Suprapubic skin (tissue), 4 donors: ENCODE measurements at regions not wholly inside any gene's neighbourhood (a gene's known extent, or its start where the extent isn't known, plus 50 kb on each side); places are given as distances from the start of the nearest gene placed in this dataset.

Experiments used
- DNase-seq, 2 donors: peaks; one replicate each; pipeline ENCODE4 v3.0.0-alpha.2; 2019; ENCODE audit warnings: low spot score in 2 of 2
- H3K27ac ChIP-seq: fragments of 200-600 bp; sonication (generic); one replicate; pipeline ENCODE4 v1.5.1; 2019
- H3K27me3 ChIP-seq: fragments of 200-600 bp; sonication (generic); one replicate; pipeline ENCODE4 v1.5.1; 2019
- H3K36me3 ChIP-seq: fragments of 200-600 bp; sonication (generic); one replicate; pipeline ENCODE4 v1.5.1; 2019
- H3K4me1 ChIP-seq: fragments of 200-600 bp; sonication (generic); one replicate; pipeline ENCODE4 v1.5.1; 2019
- H3K4me3 ChIP-seq: fragments of 200-600 bp; sonication (generic); one replicate; pipeline ENCODE4 v1.5.1; 2019; ENCODE audit warnings: mild to moderate bottlenecking
- H3K9me3 ChIP-seq: fragments of 200-600 bp; sonication (generic); one replicate; pipeline ENCODE4 v1.5.1; 2019
- CTCF ChIP-seq, 2 donors: fragments of 200-600 bp in 1 of 2; fragments of 450-650 bp in 1 of 2; sonication (generic) in 1 of 2; IDR thresholded peaks; one replicate each; pipeline ENCODE4 v1.5.1; 2016 to 2019; ENCODE audit warnings: antibody characterized with exemption in 2 of 2, mild to moderate bottlenecking in 1 of 2, moderate library complexity in 1 of 2
- EP300 ChIP-seq: sonication (generic); formaldehyde crosslinking; IDR thresholded peaks from one replicate; pipeline ENCODE4 v1.6.1; 2017; ENCODE audit warnings: antibody characterized with exemption
- POLR2A ChIP-seq, 2 donors: fragments of 450-650 bp; IDR thresholded peaks; one replicate each; pipeline ENCODE4 v1.6.1; 2017; ENCODE audit warnings: antibody characterized with exemption in 2 of 2, mild to moderate bottlenecking in 2 of 2, moderate library complexity in 2 of 2
- POLR2AphosphoS5 ChIP-seq, 3 donors: sonication (generic); formaldehyde crosslinking; IDR thresholded peaks; one replicate each; pipeline ENCODE4 v1.6.1; 2017; ENCODE audit warnings: antibody characterized with exemption in 3 of 3
- WGBS: methylation state at CpG from one replicate; pipeline ENCODE4 v1.1.5; 2018; 5-methylcytosine and 5-hydroxymethylcytosine counted together

GRCh38 chr11:26777372-26777808 lies 55.5 kb upstream of the SLC5A12 start:
- no peak overlapping the region for H3K27ac ChIP-seq
- no peak overlapping the region for H3K4me3 ChIP-seq
- no peak for DNase-seq
- H3K9me3 ChIP-seq, result no peaks in the 10 kb centered on the region
- no peaks in the 10 kb centered on the region for H3K36me3 ChIP-seq
- no peaks in the 10 kb centered on the region for H3K27me3 ChIP-seq
- H3K4me1 ChIP-seq, result no peaks in the 10 kb centered on the region
- TF ChIP-seq CTCF (IDR thresholded peaks at IDR 0.05), result no peak
- no peak for TF ChIP-seq POLR2AphosphoS5 (IDR thresholded peaks at IDR 0.05)
- no peak for TF ChIP-seq POLR2A (IDR thresholded peaks at IDR 0.05)
- TF ChIP-seq EP300, result no peak
- 63% methylated on average over 5 of the region's 5 CpGs for WGBS

- Histone ChIP-seq H3K36me3 (no peaks in the 10 kb centered on the region), H3K4me3 (no peak overlapping the region), H3K27ac (no peak overlapping the region), H3K4me1 (no peaks in the 10 kb centered on the region), H3K9me3 (no peaks in the 10 kb centered on the region), H3K27me3 (no peaks in the 10 kb centered on the region)
- DNase-seq, result no peak
- TF ChIP-seq POLR2AphosphoS5 (IDR thresholded peaks at IDR 0.05), result no peak
- no peak for TF ChIP-seq CTCF (IDR thresholded peaks at IDR 0.05)
- TF ChIP-seq POLR2A (IDR thresholded peaks at IDR 0.05), result no peak
- 63% methylated on average over 8 of the region's 8 CpGs for WGBS
Observed at GRCh38 chr11:26778000-26778757, 56.3 kb upstream of the SLC5A12 start.

- DNase-seq, result no peak
- Histone ChIP-seq H3K36me3 (no peaks in the 10 kb centered on the region), H3K4me1 (no peaks in the 10 kb centered on the region), H3K4me3 (no peak overlapping the region), H3K27me3 (no peaks in the 10 kb centered on the region), H3K9me3 (no peaks in the 10 kb centered on the region), H3K27ac (no peak overlapping the region)
- TF ChIP-seq EP300 (no peak), POLR2AphosphoS5 (IDR thresholded peaks at IDR 0.05) (no peak), POLR2A (IDR thresholded peaks at IDR 0.05) (no peak), CTCF (IDR thresholded peaks at IDR 0.05) (no peak)
- WGBS, result 75% methylated on average over 4 of the region's 4 CpGs
Observed at GRCh38 chr11:26779074-26779865, 57.4 kb upstream of the SLC5A12 start.

- DNase-seq, result no peak
- WGBS, result 89% methylated on average over 3 of the region's 3 CpGs
- TF ChIP-seq EP300 (no peak), CTCF (IDR thresholded peaks at IDR 0.05) (no peak), POLR2A (IDR thresholded peaks at IDR 0.05) (no peak), POLR2AphosphoS5 (IDR thresholded peaks at IDR 0.05) (no peak)
Observed at GRCh38 chr11:26780376-26781085, 58.7 kb upstream of the SLC5A12 start.

More at GRCh38 chr11:26780376-26781085, 58.7 kb upstream of the SLC5A12 start:
- Histone ChIP-seq H3K4me3 (no peak overlapping the region), H3K36me3 (no peaks in the 10 kb centered on the region), H3K4me1 (no peaks in the 10 kb centered on the region), H3K27me3 (no peaks in the 10 kb centered on the region), H3K27ac (no peak overlapping the region), H3K9me3 (no peaks in the 10 kb centered on the region)
